ENCODE measurements at regions not wholly inside any gene's neighbourhood (a gene's known extent, or its start where the extent isn't known, plus 50 kb on each side); places are given as distances from the start of the nearest gene placed in this dataset.
A peak's percentile ranks its signal among the peaks of the same experiment; 100 is the strongest.

- H3K27me3 ChIP-seq (ENCODE audit: control insufficient read depth, low read length): no peaks in the 10 kb centered on the region
- H3K9me3 ChIP-seq (ENCODE audit: control insufficient read depth, insufficient read depth, low read length): no peaks in the 10 kb centered on the region
- H3F3A ChIP-seq (ENCODE audit: control insufficient read depth, insufficient read depth): no peaks in the 10 kb centered on the region
- no peaks in the 10 kb centered on the region for H3K9me2 ChIP-seq (replicated peaks; ENCODE audit: control insufficient read depth, low read length)
- H3K36me3 ChIP-seq (ENCODE audit: control insufficient read depth, low read length): no peaks in the 10 kb centered on the region
- H3K27ac ChIP-seq (ENCODE audit: low read depth, low read length): no peak overlapping the region
- H4K20me1 ChIP-seq (ENCODE audit: control insufficient read depth, insufficient read depth, low read depth, low read length): no peaks in the 10 kb centered on the region
- H3K4me1 ChIP-seq (ENCODE audit: control insufficient read depth, low read length): no peaks in the 10 kb centered on the region
- TF ChIP-seq CTCF (IDR thresholded peaks at IDR 0.05; ENCODE audit: low read depth, low read length, poor library complexity, severe bottlenecking): peak; percentile 82
- TF ChIP-seq EZH2phosphoT487 (IDR thresholded peaks at IDR 0.05; ENCODE audit: borderline replicate concordance, low read length): no peak
- H3K4me3 ChIP-seq (ENCODE audit: low read length): no peak overlapping the region
- no peak overlapping the region for H3K4me2 ChIP-seq (ENCODE audit: low read length)
- no peaks in the 10 kb centered on the region for H3K79me2 ChIP-seq (ENCODE audit: control insufficient read depth, low read length)
Measured at GRCh38 chr3:70120357-70120966, 120.9 kb downstream of the SAMMSON start.

DNA sequence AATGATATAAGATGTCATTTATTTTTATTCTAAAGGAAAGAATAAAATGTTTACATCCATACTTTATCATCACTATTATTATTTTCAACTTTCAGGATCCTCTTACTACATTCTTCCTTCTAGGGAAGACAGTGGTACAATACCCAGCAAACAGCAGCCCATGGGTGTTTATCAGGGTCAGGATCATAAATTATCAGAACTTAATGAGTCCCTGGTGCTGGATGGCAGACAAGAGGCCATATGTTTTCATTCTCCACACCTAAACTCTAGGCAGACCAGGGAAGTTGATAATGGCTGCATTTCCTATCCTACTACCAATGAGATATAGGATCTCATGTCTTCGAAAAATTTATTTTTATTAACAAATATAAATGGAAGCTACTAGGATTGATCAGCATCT, 127.7 kb downstream of the SAMMSON start:
- H3F3A ChIP-seq (ENCODE audit: control insufficient read depth, insufficient read depth): no peaks in the 10 kb centered on the region
- no peaks in the 10 kb centered on the region for H3K27me3 ChIP-seq (ENCODE audit: control insufficient read depth, low read length)
- no peak overlapping the region for H3K27ac ChIP-seq (ENCODE audit: low read depth, low read length)
- H3K36me3 ChIP-seq (ENCODE audit: control insufficient read depth, low read length): no peaks in the 10 kb centered on the region
- no peak for TF ChIP-seq CTCF (IDR thresholded peaks at IDR 0.05; ENCODE audit: low read depth, low read length, poor library complexity, severe bottlenecking)
- TF ChIP-seq EZH2phosphoT487 (IDR thresholded peaks at IDR 0.05; ENCODE audit: borderline replicate concordance, low read length): no peak
- no peaks in the 10 kb centered on the region for H3K9me2 ChIP-seq (replicated peaks; ENCODE audit: control insufficient read depth, low read length)
- H3K4me2 ChIP-seq (ENCODE audit: low read length): no peak overlapping the region
- H4K20me1 ChIP-seq (ENCODE audit: control insufficient read depth, insufficient read depth, low read depth, low read length): no peaks in the 10 kb centered on the region
- no peaks in the 10 kb centered on the region for H3K79me2 ChIP-seq (ENCODE audit: control insufficient read depth, low read length)
- H3K4me3 ChIP-seq (ENCODE audit: low read length): no peak overlapping the region
- no peaks in the 10 kb centered on the region for H3K9me3 ChIP-seq (ENCODE audit: control insufficient read depth, insufficient read depth, low read length)
- H3K4me1 ChIP-seq (ENCODE audit: control insufficient read depth, low read length): no peaks in the 10 kb centered on the region

DNA sequence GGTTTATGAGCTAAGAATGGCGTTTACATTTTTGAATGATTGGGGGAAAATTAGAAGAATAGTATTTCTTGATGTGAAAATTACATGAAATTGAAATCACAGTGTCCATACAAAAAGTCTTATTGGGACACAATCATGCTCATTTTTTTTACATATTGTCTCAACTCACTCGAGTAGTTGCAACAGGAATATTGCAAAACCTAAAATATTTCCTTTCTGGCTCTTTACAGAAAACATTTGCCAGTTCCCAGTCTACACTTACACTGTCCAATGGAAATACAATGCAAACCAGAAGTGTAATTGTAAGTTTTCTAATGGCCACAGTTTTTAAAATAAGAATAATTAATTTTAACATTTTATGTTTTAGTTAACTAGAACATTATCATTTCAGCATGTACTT, 137.8 kb downstream of the SAMMSON start:
- Histone ChIP-seq H4K20me1 (ENCODE audit: control insufficient read depth, insufficient read depth, low read depth, low read length) (no peaks in the 10 kb centered on the region), H3K9me3 (ENCODE audit: control insufficient read depth, insufficient read depth, low read length) (peaks cover 4% of the 10 kb centered on the region; the same call in 1 of the 2 replicates), H3K4me2 (ENCODE audit: low read length) (no peak overlapping the region), H3K4me3 (ENCODE audit: low read length) (no peak overlapping the region), H3K36me3 (ENCODE audit: control insufficient read depth, low read length) (no peaks in the 10 kb centered on the region), H3K27ac (ENCODE audit: low read depth, low read length) (no peak overlapping the region), H3F3A (ENCODE audit: control insufficient read depth, insufficient read depth) (no peaks in the 10 kb centered on the region), H3K79me2 (ENCODE audit: control insufficient read depth, low read length) (no peaks in the 10 kb centered on the region), H3K9me2 (replicated peaks; ENCODE audit: control insufficient read depth, low read length) (no peaks in the 10 kb centered on the region), H3K4me1 (ENCODE audit: control insufficient read depth, low read length) (no peaks in the 10 kb centered on the region), H3K27me3 (ENCODE audit: control insufficient read depth, low read length) (no peaks in the 10 kb centered on the region)
- TF ChIP-seq EZH2phosphoT487 (IDR thresholded peaks at IDR 0.05; ENCODE audit: borderline replicate concordance, low read length): no peak

DNA sequence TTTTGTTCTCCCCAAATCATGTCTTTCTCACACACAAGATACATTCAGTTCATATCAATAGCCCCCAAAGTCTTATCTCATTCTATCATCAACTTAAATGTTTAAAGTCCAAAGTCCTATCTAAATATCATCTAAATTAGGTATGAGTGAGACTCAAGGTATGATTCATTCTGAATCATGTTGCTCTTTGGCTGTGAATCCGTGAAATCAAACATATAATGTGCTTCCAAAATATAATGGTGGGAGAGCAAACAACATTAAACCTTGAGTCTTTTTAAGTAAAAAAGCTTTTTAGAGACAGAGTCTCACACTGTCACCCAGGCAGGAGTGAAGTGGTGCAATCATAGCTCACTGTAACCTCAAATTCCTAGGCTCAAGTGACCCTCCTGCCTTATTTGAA, 139.1 kb downstream of the SAMMSON start:
- H3K27me3 ChIP-seq (ENCODE audit: control insufficient read depth, low read length): no peaks in the 10 kb centered on the region
- TF ChIP-seq EZH2phosphoT487 (IDR thresholded peaks at IDR 0.05; ENCODE audit: borderline replicate concordance, low read length): no peak
- TF ChIP-seq CTCF (IDR thresholded peaks at IDR 0.05; ENCODE audit: low read depth, low read length, poor library complexity, severe bottlenecking): no peak
- no peaks in the 10 kb centered on the region for H3K36me3 ChIP-seq (ENCODE audit: control insufficient read depth, low read length)
- H3F3A ChIP-seq (ENCODE audit: control insufficient read depth, insufficient read depth): no peaks in the 10 kb centered on the region
- no peaks in the 10 kb centered on the region for H3K79me2 ChIP-seq (ENCODE audit: control insufficient read depth, low read length)
- H3K4me2 ChIP-seq (ENCODE audit: low read length): no peak overlapping the region
- no peaks in the 10 kb centered on the region for H3K4me1 ChIP-seq (ENCODE audit: control insufficient read depth, low read length)
- H3K9me2 ChIP-seq (replicated peaks; ENCODE audit: control insufficient read depth, low read length): no peaks in the 10 kb centered on the region
- H3K9me3 ChIP-seq (ENCODE audit: control insufficient read depth, insufficient read depth, low read length): peaks cover 4% of the 10 kb centered on the region; the same call in 1 of the 2 replicates
- no peaks in the 10 kb centered on the region for H4K20me1 ChIP-seq (ENCODE audit: control insufficient read depth, insufficient read depth, low read depth, low read length)
- H3K27ac ChIP-seq (ENCODE audit: low read depth, low read length): no peak overlapping the region
- no peak overlapping the region for H3K4me3 ChIP-seq (ENCODE audit: low read length)

Measured in DOHH2 (cell line).